T-cell (primary cell): ENCODE measurements at regions not wholly inside any gene's neighbourhood (a gene's known extent, or its start where the extent isn't known, plus 50 kb on each side); places are given as distances from the start of the nearest gene placed in this dataset.
"Not testable (repeated sequence)": the region's sequence is repeated elsewhere in the genome, so short reads cannot be mapped to it uniquely, and the experiment has no call there.

Experiments used
- ATAC-seq, 4 experiments: fragments of 200-7000 bp in 3 of 4; fragments of 150-1000 bp in 1 of 4; cut with Tn5 transposase; replicated peaks in 1 of 4; 1 replicate in 3 of 4; 2 replicates in 1 of 4; pipeline ENCODE4 v1.10.0; 2021; ENCODE audit warnings: moderate library complexity in 3 of 4, mild to moderate bottlenecking in 2 of 4, moderate number of reproducible peaks in 1 of 4
- CTCF ChIA-PET, 2 donors: fragments of 300-600 bp; sonication (Branson Sonifier 250); formaldehyde crosslinking; loops; one replicate each; lab custom pipeline; 2022; ENCODE audit warnings: antibody characterized with exemption in 2 of 2; lab: Charles Lee
- POLR2A ChIA-PET, 2 donors: fragments of 300-600 bp; sonication (Branson Sonifier 250); formaldehyde crosslinking; loops; one replicate each; lab custom pipeline; 2022; ENCODE audit warnings: antibody characterized with exemption in 2 of 2; lab: Charles Lee
- DNase-seq, 35 experiments: peaks; one replicate each; pipeline versions ENCODE4 v3.0.0 to v3.0.0-alpha.2; 2013 to 2023
- H3K27ac ChIP-seq: one replicate; pipeline ENCODE4 v1.5.1; 2013; ENCODE audit warnings: low read length
- H3K27me3 ChIP-seq, 2 experiments: replicated peaks in 1 of 2; 1 replicate in 1 of 2; 2 replicates in 1 of 2; pipeline versions ENCODE4 v1.6.1 to v1.7.0; 2013; ENCODE audit warnings: low read length in 1 of 2, mixed read lengths in 1 of 2; ENCODE audit not compliant: control insufficient read depth in 2 of 2, insufficient read depth in 2 of 2; ENCODE audit errors: extremely low read depth in 1 of 2
- H3K36me3 ChIP-seq, 2 donors: 1 replicate in 1 of 2; 2 replicates in 1 of 2; pipeline versions ENCODE4 v1.6.1 to v1.7.0; 2013; ENCODE audit warnings: low read length in 1 of 2; ENCODE audit not compliant: control insufficient read depth in 2 of 2, insufficient read depth in 1 of 2; ENCODE audit errors: extremely low read depth in 1 of 2
- H3K4me1 ChIP-seq, 2 experiments: 1 replicate in 1 of 2; 2 replicates in 1 of 2; pipeline versions ENCODE4 v1.6.1 to v1.7.0; 2013; ENCODE audit warnings: low read length in 2 of 2, mixed read lengths in 1 of 2; ENCODE audit not compliant: insufficient read depth in 2 of 2, control insufficient read depth in 1 of 2; ENCODE audit errors: extremely low read depth in 1 of 2
- H3K4me3 ChIP-seq, 2 donors: 1 replicate in 1 of 2; 2 replicates in 1 of 2; pipeline versions ENCODE4 v1.5.1 to v1.7.0; 2013; ENCODE audit warnings: mild to moderate bottlenecking in 2 of 2, low read length in 1 of 2, moderate library complexity in 1 of 2; ENCODE audit not compliant: control insufficient read depth in 1 of 2; ENCODE audit errors: extremely low read depth in 1 of 2
- H3K9me3 ChIP-seq: 2 replicates; pipeline ENCODE4 v1.7.0; 2013
- H3K27ac Mint-ChIP-seq, 2 donors: one replicate each; pipeline ENCODE4 v1.8.0; 2020 to 2021; ENCODE audit warnings: mild to moderate bottlenecking in 2 of 2, mixed read lengths in 2 of 2
- H3K27me3 Mint-ChIP-seq, 2 donors: one replicate each; pipeline ENCODE4 v1.8.0; 2021 to 2022; ENCODE audit warnings: mixed read lengths in 2 of 2
- H3K36me3 Mint-ChIP-seq: one replicate; pipeline ENCODE4 v1.8.0; 2021; ENCODE audit warnings: mixed read lengths
- H3K4me1 Mint-ChIP-seq, 3 donors: one replicate each; pipeline ENCODE4 v1.8.0; 2020 to 2022; ENCODE audit warnings: mixed read lengths in 3 of 3, mild to moderate bottlenecking in 1 of 3
- H3K4me3 Mint-ChIP-seq, 3 donors: one replicate each; pipeline ENCODE4 v1.8.0; 2020 to 2022; ENCODE audit warnings: mild to moderate bottlenecking in 3 of 3, mixed read lengths in 3 of 3, moderate library complexity in 3 of 3
- H3K9me3 Mint-ChIP-seq, 3 donors: one replicate each; pipeline ENCODE4 v1.8.0; 2020 to 2022; ENCODE audit warnings: mixed read lengths in 3 of 3
- WGBS: methylation state at CpG from one replicate; pipeline ENCODE4 v1.1.5; 2013; ENCODE audit warnings: missing lambda C conversion rate; ENCODE audit not compliant: insufficient coverage; 5-methylcytosine and 5-hydroxymethylcytosine counted together

DNA sequence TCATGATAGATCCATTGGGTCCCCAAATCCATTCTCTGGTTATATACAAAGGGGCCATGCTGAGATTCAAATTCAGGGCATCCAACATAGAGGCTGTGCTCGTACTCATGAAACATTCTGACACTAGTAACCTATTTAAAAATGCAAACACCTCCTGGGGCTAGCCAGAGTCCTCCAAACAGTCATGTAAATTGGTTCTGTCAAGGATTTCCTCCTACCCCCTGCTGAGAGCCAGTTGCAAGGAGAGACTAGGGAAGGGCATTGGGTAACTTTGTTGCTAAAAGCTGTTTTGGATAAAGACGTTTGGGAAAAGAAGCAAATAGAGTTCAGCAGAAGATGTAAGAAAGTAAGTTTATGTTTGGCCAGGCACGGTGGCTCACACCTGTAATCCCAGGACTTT lies 81.6 kb upstream of the FRG2C start:
- peaks cover 0 to 20% of the 10 kb centered on the region in 2 experiments for H3K27me3 ChIP-seq
- DNase-seq, ATAC-seq, H3K36me3 Mint-ChIP-seq, H3K27ac ChIP-seq, H3K36me3 ChIP-seq, H3K4me3 Mint-ChIP-seq, CTCF ChIA-PET, POLR2A ChIA-PET, H3K9me3 ChIP-seq, H3K27ac Mint-ChIP-seq, H3K4me3 ChIP-seq, H3K9me3 Mint-ChIP-seq: not testable (repeated sequence)
- Mint-ChIP-seq H3K4me1 (peaks cover 0 to 12% (median 5%) of the 10 kb centered on the region in 3 donors), H3K27me3 (peaks cover 8 to 49% of the 10 kb centered on the region in 2 donors)
- H3K4me1 ChIP-seq, result peaks cover 0 to 10% of the 10 kb centered on the region in 2 experiments
- 56% methylated on average over 1 of the region's 3 CpGs for WGBS

DNA sequence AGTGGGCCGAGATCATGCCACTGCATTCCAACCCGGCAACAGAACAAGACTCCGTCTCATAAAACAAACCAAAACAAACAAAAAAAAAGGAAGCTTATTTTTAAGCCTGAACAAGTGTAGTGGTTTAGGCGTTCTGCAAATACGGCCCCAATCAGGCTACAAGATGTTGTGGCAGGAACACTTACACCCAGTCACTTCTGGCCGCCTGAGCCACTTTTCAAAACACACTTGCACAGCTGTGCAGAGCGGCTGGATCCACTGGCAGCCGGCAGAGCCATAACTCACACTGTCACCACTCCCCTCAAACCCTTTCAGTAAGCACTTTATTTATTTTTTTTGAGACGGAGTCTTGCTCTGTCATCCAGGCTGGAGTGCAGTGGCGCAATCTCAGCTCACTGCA lies 81.0 kb upstream of the FRG2C start:
- Histone ChIP-seq H3K4me1 (peaks cover 0 to 10% of the 10 kb centered on the region in 2 experiments), H3K27me3 (peaks cover 0 to 20% of the 10 kb centered on the region in 2 experiments)
- DNase-seq, POLR2A ChIA-PET, H3K9me3 Mint-ChIP-seq, H3K27ac ChIP-seq, H3K36me3 ChIP-seq, H3K4me3 ChIP-seq, H3K4me3 Mint-ChIP-seq, CTCF ChIA-PET, ATAC-seq, H3K36me3 Mint-ChIP-seq, H3K27ac Mint-ChIP-seq, H3K9me3 ChIP-seq: not testable (repeated sequence)
- H3K27me3 Mint-ChIP-seq, result peaks cover 8 to 45% of the 10 kb centered on the region in 2 donors
- peaks cover 0 to 12% (median 5%) of the 10 kb centered on the region in 3 donors for H3K4me1 Mint-ChIP-seq
- WGBS, result 3% methylated on average over 4 of the region's 10 CpGs

DNA sequence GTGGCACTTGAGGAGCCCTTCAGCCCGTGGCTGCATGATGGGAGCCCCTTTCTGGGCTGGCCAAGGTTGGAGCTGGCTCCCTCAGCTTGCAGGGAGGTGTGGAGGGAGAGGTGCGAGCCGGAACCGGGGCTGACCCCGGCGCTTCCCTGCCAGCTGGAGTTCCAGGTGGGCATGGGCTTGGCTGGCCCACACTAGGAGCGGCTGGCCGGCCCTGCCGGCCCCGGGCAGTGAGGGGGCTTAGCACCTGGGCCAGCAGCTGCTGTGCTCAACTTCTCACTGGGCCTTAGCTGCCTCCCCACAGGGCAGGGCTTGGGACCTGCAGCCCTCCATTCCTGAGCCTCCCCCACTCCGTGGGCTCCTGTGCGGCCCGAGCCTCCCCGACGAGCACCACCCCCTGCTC lies 76.4 kb upstream of the FRG2C start:
- POLR2A ChIA-PET, H3K27ac ChIP-seq, CTCF ChIA-PET, H3K27me3 ChIP-seq, H3K4me1 Mint-ChIP-seq, H3K27me3 Mint-ChIP-seq, H3K4me3 ChIP-seq, H3K4me1 ChIP-seq, H3K36me3 Mint-ChIP-seq, H3K36me3 ChIP-seq, DNase-seq, ATAC-seq, H3K27ac Mint-ChIP-seq, H3K4me3 Mint-ChIP-seq, H3K9me3 ChIP-seq: not testable (repeated sequence)
- WGBS, result 97% methylated on average over 8 of the region's 15 CpGs
- peaks cover 0 to 10% (median 3%) of the 10 kb centered on the region in 3 donors for H3K9me3 Mint-ChIP-seq

DNA sequence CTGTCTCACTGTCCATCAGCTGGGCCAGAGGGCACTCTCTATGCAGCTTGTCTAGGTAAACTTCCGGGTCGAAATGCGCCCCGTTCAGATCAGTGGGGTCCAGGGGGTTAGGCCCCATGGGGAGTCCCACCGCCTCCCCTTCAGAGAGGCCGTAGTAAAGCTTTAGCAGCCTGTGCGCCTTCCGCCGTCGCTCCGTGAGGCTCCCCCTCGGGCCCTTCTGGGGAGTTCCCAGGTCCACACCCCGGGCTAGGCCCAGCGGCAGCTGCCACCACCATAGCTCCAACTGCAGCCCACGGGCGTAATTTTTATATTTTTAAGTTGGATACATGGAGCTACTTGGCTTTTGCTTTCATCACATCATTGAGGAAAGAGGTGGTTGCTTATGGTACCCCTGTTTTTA lies 73.7 kb upstream of the FRG2C start:
- H3K27me3 ChIP-seq, H3K36me3 ChIP-seq, POLR2A ChIA-PET, H3K4me3 Mint-ChIP-seq, DNase-seq, H3K4me1 ChIP-seq, H3K9me3 ChIP-seq, CTCF ChIA-PET, H3K4me1 Mint-ChIP-seq, H3K36me3 Mint-ChIP-seq, H3K27me3 Mint-ChIP-seq, H3K27ac Mint-ChIP-seq, ATAC-seq, H3K27ac ChIP-seq, H3K4me3 ChIP-seq: not testable (repeated sequence)
- peaks cover 3 to 10% (median 7%) of the 10 kb centered on the region in 3 donors for H3K9me3 Mint-ChIP-seq
- 82% methylated on average over 6 of the region's 16 CpGs for WGBS

DNA sequence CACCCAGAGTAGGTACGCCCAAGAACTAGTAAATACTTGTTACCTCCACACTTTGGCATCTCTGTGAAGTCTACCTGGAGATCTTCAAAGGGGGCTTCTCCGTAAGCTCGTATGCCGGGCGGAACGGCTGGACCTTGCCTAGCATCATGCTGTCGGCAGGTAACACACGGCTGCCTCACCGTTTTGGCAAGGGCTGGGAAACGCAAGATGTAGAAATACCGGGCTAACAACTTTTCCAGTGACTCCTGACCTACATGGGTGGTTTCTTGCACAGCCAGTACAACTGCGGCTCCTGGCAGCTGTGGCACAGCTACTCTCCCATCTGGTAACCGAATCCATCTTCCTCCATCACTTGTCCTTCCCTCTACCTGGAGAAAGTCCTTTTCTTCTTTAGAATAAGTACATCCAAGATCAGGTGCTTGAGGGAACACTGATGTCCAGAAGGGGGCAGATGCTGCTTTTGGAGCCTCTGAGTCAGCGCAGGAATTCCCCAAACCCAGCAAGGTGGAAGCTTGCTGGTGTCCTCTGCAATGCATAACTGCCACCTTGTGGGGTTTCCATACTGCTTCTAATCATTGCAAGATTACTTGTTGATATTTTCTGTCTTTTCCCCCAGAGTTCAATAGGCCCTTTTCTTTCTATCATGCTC lies 59.7 kb upstream of the FRG2C start:
- H3K27ac ChIP-seq, POLR2A ChIA-PET, H3K36me3 Mint-ChIP-seq, H3K27ac Mint-ChIP-seq, H3K36me3 ChIP-seq, H3K4me1 Mint-ChIP-seq, DNase-seq, H3K27me3 ChIP-seq, H3K4me1 ChIP-seq, H3K27me3 Mint-ChIP-seq, CTCF ChIA-PET, H3K9me3 ChIP-seq, H3K9me3 Mint-ChIP-seq, H3K4me3 Mint-ChIP-seq, ATAC-seq, H3K4me3 ChIP-seq: not testable (repeated sequence)
- 75% methylated on average over 11 of the region's 14 CpGs for WGBS

DNA sequence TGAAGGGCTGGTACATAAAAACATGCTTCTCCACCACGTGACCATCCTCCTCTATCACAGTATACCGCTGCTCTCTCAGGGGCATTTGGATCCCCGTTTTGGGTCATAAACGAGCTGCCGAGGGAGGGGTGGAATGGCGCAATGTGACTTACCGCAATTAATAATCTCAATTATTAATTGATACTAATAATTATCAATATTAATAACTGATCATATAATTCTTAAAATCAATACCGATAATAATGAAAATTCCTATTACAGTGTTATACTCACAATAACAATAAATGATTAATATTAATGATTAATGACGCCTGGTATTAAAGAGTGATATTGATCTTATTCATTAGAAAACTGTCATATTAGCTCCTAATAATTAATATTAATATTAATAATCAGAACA lies 56.1 kb upstream of the FRG2C start:
- WGBS, result no CpG with 5 or more reads among the region's 9 CpGs
- H3K4me1 Mint-ChIP-seq, H3K36me3 ChIP-seq, H3K27me3 ChIP-seq, H3K4me3 ChIP-seq, H3K27ac Mint-ChIP-seq, H3K4me1 ChIP-seq, H3K27ac ChIP-seq, DNase-seq, H3K9me3 Mint-ChIP-seq, ATAC-seq, H3K4me3 Mint-ChIP-seq, H3K9me3 ChIP-seq, H3K36me3 Mint-ChIP-seq, CTCF ChIA-PET, H3K27me3 Mint-ChIP-seq, POLR2A ChIA-PET: not testable (repeated sequence)

DNA sequence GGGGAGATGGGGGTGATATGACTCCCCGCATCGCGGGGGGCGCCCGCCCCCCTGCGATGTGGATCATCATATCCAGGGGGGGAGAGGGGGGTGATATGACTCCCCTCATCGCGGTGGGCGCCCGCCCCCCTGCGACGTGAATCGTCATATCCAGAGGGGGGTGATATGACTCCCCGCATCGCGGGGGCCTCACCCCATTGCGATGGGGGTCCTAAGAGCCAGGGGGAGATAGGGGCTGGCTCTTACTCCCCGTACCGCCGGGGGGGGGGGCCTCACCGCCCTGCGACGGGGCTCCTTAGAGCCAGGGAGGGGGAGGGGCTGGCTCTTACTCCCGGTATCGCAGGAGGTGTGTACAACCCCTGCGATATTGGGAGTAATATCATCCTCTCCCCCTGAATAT lies 54.5 kb upstream of the FRG2C start:
- H3K27me3 ChIP-seq, H3K27ac ChIP-seq, H3K9me3 Mint-ChIP-seq, H3K4me3 Mint-ChIP-seq, H3K27me3 Mint-ChIP-seq, H3K4me1 Mint-ChIP-seq, H3K4me1 ChIP-seq, H3K4me3 ChIP-seq, ATAC-seq, POLR2A ChIA-PET, H3K9me3 ChIP-seq, H3K27ac Mint-ChIP-seq, H3K36me3 Mint-ChIP-seq, DNase-seq, CTCF ChIA-PET, H3K36me3 ChIP-seq: not testable (repeated sequence)
- WGBS, result no CpG with 5 or more reads among the region's 26 CpGs
